HG02870 (cell line): ENCODE measurements at regions not wholly inside any gene's neighbourhood (a gene's known extent, or its start where the extent isn't known, plus 50 kb on each side); places are given as distances from the start of the nearest gene placed in this dataset.

Experiments used
- ATAC-seq: cut with Tn5 transposase; IDR thresholded peaks from one replicate; pipeline ENCODE4 v1.9.1; 2021; ENCODE audit warnings: mild to moderate bottlenecking, moderate library complexity; ENCODE audit not compliant: unreplicated experiment

- no peak for ATAC-seq
Observed at GRCh38 chr12:114774197-114774596, 90.2 kb upstream of the TBX3 start.

- ATAC-seq, result no peak
Observed at GRCh38 chr12:114770323-114770722, 86.3 kb upstream of the TBX3 start.

- ATAC-seq, result no peak
Observed at GRCh38 chr12:114769634-114770033, 85.7 kb upstream of the TBX3 start.

- no peak for ATAC-seq
Observed at GRCh38 chr12:114767906-114768722, 84.1 kb upstream of the TBX3 start.

GRCh38 chr12:114767084-114767760 lies 83.2 kb upstream of the TBX3 start:
- no peak for ATAC-seq

GRCh38 chr12:114765960-114766691 lies 82.2 kb upstream of the TBX3 start:
- no peak for ATAC-seq

GRCh38 chr12:114764510-114764909 lies 80.5 kb upstream of the TBX3 start:
- no peak for ATAC-seq

- no peak for ATAC-seq
Observed at GRCh38 chr12:114762490-114763110, 78.6 kb upstream of the TBX3 start.

GRCh38 chr12:114760151-114760877 lies 76.3 kb upstream of the TBX3 start:
- ATAC-seq, result no peak

- no peak for ATAC-seq
Observed at GRCh38 chr12:114759635-114760034, 75.7 kb upstream of the TBX3 start.

- ATAC-seq, result no peak
Observed at GRCh38 chr12:114757684-114758325, 73.8 kb upstream of the TBX3 start.

- ATAC-seq, result no peak
Observed at GRCh38 chr12:114752217-114752616, 68.2 kb upstream of the TBX3 start.

- no peak for ATAC-seq
Observed at GRCh38 chr12:114751712-114752111, 67.7 kb upstream of the TBX3 start.

- no peak for ATAC-seq
Observed at GRCh38 chr12:114750917-114751316, 66.9 kb upstream of the TBX3 start.

GRCh38 chr12:114749065-114749464 lies 65.1 kb upstream of the TBX3 start:
- no peak for ATAC-seq

- ATAC-seq, result no peak
Observed at GRCh38 chr12:114747012-114747858, 63.3 kb upstream of the TBX3 start.

GRCh38 chr12:114746297-114747011 lies 62.5 kb upstream of the TBX3 start:
- no peak for ATAC-seq

- no peak for ATAC-seq
Observed at GRCh38 chr12:114744691-114745090, 60.7 kb upstream of the TBX3 start.

GRCh38 chr12:114744285-114744684 lies 60.3 kb upstream of the TBX3 start:
- ATAC-seq, result no peak
